ENCODE measurements at regions not wholly inside any gene's neighbourhood (a gene's known extent, or its start where the extent isn't known, plus 50 kb on each side); places are given as distances from the start of the nearest gene placed in this dataset.

DNA sequence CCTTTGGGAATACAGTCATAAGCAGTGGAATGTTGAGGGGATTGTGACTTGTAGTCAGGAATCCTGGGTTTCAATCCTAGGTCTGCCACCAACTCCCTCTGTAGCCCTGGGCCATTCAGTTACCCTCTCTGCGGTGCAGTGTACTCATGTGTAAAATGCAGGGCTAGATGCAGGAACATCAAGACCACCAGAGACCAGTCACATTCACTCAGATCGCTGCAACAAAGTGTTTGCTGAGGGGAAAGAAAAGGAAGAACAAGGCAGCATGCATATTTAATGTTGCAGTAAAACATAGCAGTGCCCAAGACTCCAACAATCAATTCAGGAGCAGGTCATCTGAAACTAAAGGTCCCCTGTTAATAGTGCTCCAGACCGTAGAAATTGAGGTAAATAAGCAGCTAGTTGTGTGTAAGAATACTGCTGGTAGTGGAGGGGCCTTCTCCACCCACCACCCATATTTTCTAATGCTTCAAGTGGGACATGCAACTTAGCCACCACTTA is 410.7 kb downstream of the OMA1 start:
- Histone ChIP-seq H2AFZ (ENCODE audit: low read depth, low read length, poor library complexity, severe bottlenecking) (no peak overlapping the region), H3K9ac (ENCODE audit: low read length) (no peak overlapping the region), H3K36me3 (ENCODE audit: control insufficient read depth in 1 of 2, insufficient read depth in 2 of 2, low read length in 2 of 2) (no peaks in the 10 kb centered on the region), H3K9me3 (ENCODE audit: control insufficient read depth in 1 of 2, insufficient read depth in 1 of 2, low read depth in 1 of 2, low read length in 2 of 2) (no peaks in the 10 kb centered on the region), H3K4me3 (replicated peaks in 1 of 2; ENCODE audit: low read depth in 1 of 2, low read length in 2 of 2) (no peak overlapping the region), H3K4me2 (ENCODE audit: low read length) (no peak overlapping the region), H4K20me1 (ENCODE audit: insufficient read depth) (no peaks in the 10 kb centered on the region), H3K27ac (ENCODE audit: low read depth, low read length) (no peak overlapping the region), H3K79me2 (ENCODE audit: insufficient read depth, low read length) (no peaks in the 10 kb centered on the region), H3K4me1 (ENCODE audit: control insufficient read depth in 1 of 2, insufficient read depth in 2 of 2, low read length in 2 of 2) (no peaks in the 10 kb centered on the region), H3K27me3 (ENCODE audit: insufficient read depth, low read length) (no peaks in the 10 kb centered on the region), H3K9me2 (ENCODE audit: insufficient read depth) (no peaks in the 10 kb centered on the region)
- RAD21 ChIA-PET (ENCODE audit: low non-redundant PET in 1 of 2, low total read pairs in 2 of 2, uncharacterized antibody in 2 of 2, unreplicated experiment in 2 of 2), result no interaction called here
- CTCF ChIA-PET, result no interaction called here
- BruUV-seq (replicated peaks), result no TSS peak
- TF ChIP-seq CBX3 (IDR thresholded peaks at IDR 0.05; ENCODE audit: low read depth), result no peak
- DNase-seq (ENCODE audit: low read depth, low spot score), result no peak
- no peak for ATAC-seq
- intact Hi-C loops (cut with micrococcal nuclease), result no loop called here
- POLR2A ChIA-PET, result no interaction called here

- no peaks in the 10 kb centered on the region for H3K79me2 ChIP-seq (ENCODE audit: insufficient read depth, low read length)
- H2AFZ ChIP-seq (ENCODE audit: low read depth, low read length, poor library complexity, severe bottlenecking), result no peak overlapping the region
- no peaks in the 10 kb centered on the region for H3K36me3 ChIP-seq (ENCODE audit: control insufficient read depth in 1 of 2, insufficient read depth in 2 of 2, low read length in 2 of 2)
- H3K27me3 ChIP-seq (ENCODE audit: insufficient read depth, low read length), result no peaks in the 10 kb centered on the region
- BruUV-seq (replicated peaks), result no TSS peak
- TF ChIP-seq YY1 (IDR thresholded peaks at IDR 0.05; ENCODE audit: extremely low read depth, insufficient replicate concordance, low read depth, low read length), result no peak
- no peaks in the 10 kb centered on the region for H3K4me1 ChIP-seq (ENCODE audit: control insufficient read depth in 1 of 2, insufficient read depth in 2 of 2, low read length in 2 of 2)
- H3K27ac ChIP-seq (ENCODE audit: low read depth, low read length), result no peak overlapping the region
- no peaks in the 10 kb centered on the region for H3K9me3 ChIP-seq (ENCODE audit: control insufficient read depth in 1 of 2, insufficient read depth in 1 of 2, low read depth in 1 of 2, low read length in 2 of 2)
- H3K4me3 ChIP-seq (replicated peaks in 1 of 2; ENCODE audit: low read depth in 1 of 2, low read length in 2 of 2), result no peak overlapping the region
- no peaks in the 10 kb centered on the region for H4K20me1 ChIP-seq (ENCODE audit: insufficient read depth)
- DNase-seq (ENCODE audit: low read depth, low spot score) (no peak), ATAC-seq (no peak)
- ChIA-PET POLR2A (no interaction called here), CTCF (no interaction called here), RAD21 (ENCODE audit: low non-redundant PET in 1 of 2, low total read pairs in 2 of 2, uncharacterized antibody in 2 of 2, unreplicated experiment in 2 of 2) (no interaction called here)
- no peak overlapping the region for H3K9ac ChIP-seq (ENCODE audit: low read length)
- no peaks in the 10 kb centered on the region for H3K9me2 ChIP-seq (ENCODE audit: insufficient read depth)
- H3K4me2 ChIP-seq (ENCODE audit: low read length), result no peak overlapping the region
- intact Hi-C loops (cut with micrococcal nuclease), result no loop called here
Observed at GRCh38 chr1:58133562-58133961, 413.0 kb downstream of the OMA1 start.

DNA sequence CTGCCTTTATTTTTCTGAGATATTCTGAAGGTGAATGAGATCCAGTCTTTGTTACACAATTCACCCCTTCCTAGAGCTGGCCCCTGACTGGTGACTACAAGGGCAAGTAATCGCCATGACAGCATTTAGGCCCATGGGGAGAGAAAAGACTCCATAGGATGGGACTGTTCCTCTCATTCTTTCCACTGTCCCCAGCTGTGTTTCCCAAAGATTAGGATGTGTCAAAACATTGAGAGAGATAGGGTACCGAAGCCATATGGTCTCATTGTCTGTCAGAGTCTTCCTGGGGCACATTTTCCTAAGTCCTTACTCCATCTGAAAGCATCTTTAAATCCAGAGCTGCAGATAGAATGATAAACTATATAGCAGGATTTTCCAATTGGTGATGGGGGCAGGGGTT is 423.5 kb downstream of the OMA1 start:
- CTCF ChIA-PET, result no interaction called here
- H3K9me2 ChIP-seq (ENCODE audit: insufficient read depth), result no peaks in the 10 kb centered on the region
- no peak overlapping the region for H3K4me3 ChIP-seq (replicated peaks in 1 of 2; ENCODE audit: low read depth in 1 of 2, low read length in 2 of 2)
- TF ChIP-seq, protein P1, sequence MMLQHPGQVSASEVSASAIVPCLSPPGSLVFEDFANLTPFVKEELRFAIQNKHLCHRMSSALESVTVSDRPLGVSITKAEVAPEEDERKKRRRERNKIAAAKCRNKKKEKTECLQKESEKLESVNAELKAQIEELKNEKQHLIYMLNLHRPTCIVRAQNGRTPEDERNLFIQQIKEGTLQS (IDR thresholded peaks at IDR 0.05), result no peak
- TF ChIP-seq REST (IDR thresholded peaks at IDR 0.05; ENCODE audit: low read depth), result no peak
- TF ChIP-seq ZNF274 (IDR thresholded peaks at IDR 0.05; ENCODE audit: low read depth, low read length), result no peak
- no peak for TF ChIP-seq CBX3 (IDR thresholded peaks at IDR 0.05; ENCODE audit: low read depth)
- no peak for TF ChIP-seq ZBTB33 (IDR thresholded peaks at IDR 0.05; ENCODE audit: extremely low read depth, insufficient replicate concordance, low read length)
- no peak for TF ChIP-seq RAD21 (IDR thresholded peaks at IDR 0.05; ENCODE audit: low read depth)
- TF ChIP-seq FOSL1 (IDR thresholded peaks at IDR 0.05; ENCODE audit: low read depth), result no peak

More for the DNA sequence above, 423.5 kb downstream of the OMA1 start:
- no TSS peak for BruUV-seq (replicated peaks)
- Histone ChIP-seq H3K9ac (ENCODE audit: low read length) (no peak overlapping the region), H3K4me2 (ENCODE audit: low read length) (no peak overlapping the region), H4K20me1 (ENCODE audit: insufficient read depth) (no peaks in the 10 kb centered on the region), H2AFZ (ENCODE audit: low read depth, low read length, poor library complexity, severe bottlenecking) (no peak overlapping the region), H3K9me3 (ENCODE audit: control insufficient read depth in 1 of 2, insufficient read depth in 1 of 2, low read depth in 1 of 2, low read length in 2 of 2) (no peaks in the 10 kb centered on the region), H3K36me3 (ENCODE audit: control insufficient read depth in 1 of 2, insufficient read depth in 2 of 2, low read length in 2 of 2) (no peaks in the 10 kb centered on the region), H3K4me1 (ENCODE audit: control insufficient read depth in 1 of 2, insufficient read depth in 2 of 2, low read length in 2 of 2) (no peaks in the 10 kb centered on the region), H3K27ac (ENCODE audit: low read depth, low read length) (no peak overlapping the region), H3K79me2 (ENCODE audit: insufficient read depth, low read length) (no peaks in the 10 kb centered on the region), H3K27me3 (ENCODE audit: insufficient read depth, low read length) (no peaks in the 10 kb centered on the region)
- ChIA-PET RAD21 (ENCODE audit: low non-redundant PET in 1 of 2, low total read pairs in 2 of 2, uncharacterized antibody in 2 of 2, unreplicated experiment in 2 of 2) (no interaction called here), POLR2A (no interaction called here)
- ATAC-seq, result no peak
- DNase-seq (ENCODE audit: low read depth, low spot score), result no peak
- intact Hi-C loops (cut with micrococcal nuclease), result no loop called here
